Choroid plexus epithelial cell (primary cell): ENCODE measurements at regions not wholly inside any gene's neighbourhood (a gene's known extent, or its start where the extent isn't known, plus 50 kb on each side); places are given as distances from the start of the nearest gene placed in this dataset.

ENCODE experiments used
- DNase-seq: peaks from one replicate; pipeline ENCODE4 v3.0.0-alpha.2; 2010; ENCODE audit warnings: low read depth
- H3K4me3 ChIP-seq: 2 replicates; pipeline ENCODE4 v1.5.1; 2011; ENCODE audit warnings: low read depth, mild to moderate bottlenecking, control low read depth, low read length, moderate library complexity
- CTCF ChIP-seq: conservative IDR thresholded peaks from 2 replicates; pipeline ENCODE4 v1.5.1; 2011; ENCODE audit warnings: low read depth, mild to moderate bottlenecking, control low read depth, inconsistent platforms, low read length, moderate library complexity

- no peak overlapping the region for H3K4me3 ChIP-seq
- DNase-seq, result no peak
- TF ChIP-seq CTCF, result no peak
These were observed 145.1 kb downstream of the EFNB2 start for GRCh38 chr13:106390367-106390766.

GRCh38 chr13:106385654-106386053 lies 149.8 kb downstream of the EFNB2 start:
- no peak for DNase-seq
- no peak overlapping the region for H3K4me3 ChIP-seq
- TF ChIP-seq CTCF, result no peak

GRCh38 chr13:106384516-106384915 lies 150.9 kb downstream of the EFNB2 start:
- DNase-seq, result no peak
- TF ChIP-seq CTCF, result no peak
- no peak overlapping the region for H3K4me3 ChIP-seq

- no peak overlapping the region for H3K4me3 ChIP-seq
- peak; percentile 71 for DNase-seq
- no peak for TF ChIP-seq CTCF
These were observed 151.7 kb downstream of the EFNB2 start for GRCh38 chr13:106383791-106384190.

- no peak overlapping the region for H3K4me3 ChIP-seq
- DNase-seq, result no peak
- no peak for TF ChIP-seq CTCF
These were observed 152.9 kb downstream of the EFNB2 start for GRCh38 chr13:106382534-106382933.

GRCh38 chr13:106381091-106381490 lies 154.4 kb downstream of the EFNB2 start:
- peak; percentile 76 for DNase-seq
- no peak for TF ChIP-seq CTCF

GRCh38 chr13:106377931-106378662 lies 157.4 kb downstream of the EFNB2 start:
- DNase-seq, result no peak
- H3K4me3 ChIP-seq, result no peak overlapping the region
- no peak for TF ChIP-seq CTCF

More at GRCh38 chr13:106381091-106381490, 154.4 kb downstream of the EFNB2 start:
- no peak overlapping the region for H3K4me3 ChIP-seq
